HG03175 (cell line): ENCODE measurements at regions not wholly inside any gene's neighbourhood (a gene's known extent, or its start where the extent isn't known, plus 50 kb on each side); places are given as distances from the start of the nearest gene placed in this dataset.

Experiments used
- ATAC-seq: cut with Tn5 transposase; IDR thresholded peaks from one replicate; pipeline ENCODE4 v1.9.1; 2021; ENCODE audit warnings: mild to moderate bottlenecking, moderate library complexity; ENCODE audit not compliant: unreplicated experiment

GRCh38 chr13:72127031-72127430 is 260.0 kb upstream of the DACH1 start:
- ATAC-seq = no peak

GRCh38 chr13:72126424-72126823 is 259.4 kb upstream of the DACH1 start:
- no peak for ATAC-seq

DNA sequence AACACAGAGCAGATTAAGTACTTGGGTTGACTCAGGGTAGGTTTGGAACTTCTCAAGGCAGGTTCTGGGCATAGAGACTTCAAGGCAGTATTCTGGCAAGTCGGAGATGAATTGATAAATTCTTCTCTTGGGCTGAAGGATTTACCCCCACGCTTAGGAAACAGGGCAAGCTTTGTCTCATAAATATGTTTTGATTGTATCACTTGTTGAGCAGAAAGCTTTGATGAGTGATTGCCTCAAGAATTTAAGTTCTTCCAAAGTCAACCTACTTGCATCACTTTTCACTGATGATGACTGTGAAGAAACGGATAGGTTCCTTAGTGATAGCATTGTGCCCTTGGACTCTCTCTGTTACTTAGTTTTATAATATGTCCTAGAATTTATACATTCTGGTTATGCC is 258.6 kb upstream of the DACH1 start:
- no peak for ATAC-seq

DNA sequence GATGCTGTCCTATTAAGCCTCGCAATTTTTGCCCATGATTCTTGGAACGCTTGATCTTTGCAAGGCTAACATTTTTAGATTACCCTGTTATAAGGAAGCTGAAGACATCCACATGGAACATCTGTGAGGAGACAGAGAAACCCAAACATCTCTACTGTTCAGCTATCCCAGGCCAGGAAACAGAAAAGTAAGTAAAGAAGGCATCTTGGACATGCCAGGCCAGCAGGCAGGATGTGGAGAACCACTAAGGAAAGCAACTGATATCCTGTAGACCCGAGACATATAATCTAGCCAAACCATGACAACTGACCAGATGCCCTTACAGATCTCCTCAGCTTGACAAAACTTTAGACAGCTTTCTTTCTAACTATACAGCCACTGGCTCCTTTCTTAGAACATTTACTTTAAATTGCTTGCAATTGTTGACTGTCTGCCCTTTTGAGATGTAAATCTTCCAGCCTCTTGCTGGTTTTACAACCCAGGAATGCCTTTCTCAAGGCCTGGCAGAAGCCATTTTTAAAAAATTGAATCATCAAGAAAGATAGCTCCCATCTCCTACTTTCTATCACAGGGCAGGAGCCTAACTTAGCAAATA is 255.8 kb upstream of the DACH1 start:
- ATAC-seq = no peak

DNA sequence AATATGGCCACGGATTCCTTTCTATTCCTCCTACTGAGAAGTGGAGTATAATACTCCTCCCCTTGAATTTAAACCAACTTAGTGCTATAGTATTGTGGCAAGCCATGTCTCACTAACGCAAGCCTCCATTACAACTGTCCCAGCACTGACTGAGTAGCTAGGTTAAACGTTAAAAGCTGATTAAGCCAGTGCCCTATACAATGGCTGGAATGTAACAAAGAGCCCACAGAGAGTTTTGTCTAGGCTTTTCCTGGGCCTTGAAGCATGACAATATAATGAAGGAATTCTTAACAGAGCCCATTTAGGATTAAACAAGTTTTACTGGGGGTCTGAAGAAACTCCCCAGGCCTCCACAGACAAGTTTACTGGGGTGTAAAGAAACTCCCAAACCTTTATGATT is 254.5 kb upstream of the DACH1 start:
- ATAC-seq = no peak

- no peak for ATAC-seq
These were observed 253.6 kb upstream of the DACH1 start for GRCh38 chr13:72120632-72121031.

DNA sequence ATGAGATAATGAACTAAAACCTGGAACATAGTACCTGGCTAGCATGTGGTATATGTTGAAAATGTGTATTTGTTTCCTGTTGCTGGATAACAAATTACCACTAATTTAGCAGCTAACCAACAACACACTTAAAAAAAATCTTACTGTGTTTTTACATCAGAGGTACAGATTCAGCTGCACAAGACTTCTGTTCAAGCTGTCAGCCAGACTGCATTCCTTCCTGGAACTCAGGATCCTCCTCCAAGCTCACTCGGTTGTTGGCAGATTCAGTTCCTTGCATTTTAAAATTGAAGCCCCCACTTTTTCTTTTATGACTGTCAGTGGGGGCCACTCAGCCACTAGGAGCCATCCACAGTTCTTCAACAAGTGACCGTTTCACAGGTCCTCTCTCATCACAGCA is 246.9 kb upstream of the DACH1 start:
- ATAC-seq = no peak

DNA sequence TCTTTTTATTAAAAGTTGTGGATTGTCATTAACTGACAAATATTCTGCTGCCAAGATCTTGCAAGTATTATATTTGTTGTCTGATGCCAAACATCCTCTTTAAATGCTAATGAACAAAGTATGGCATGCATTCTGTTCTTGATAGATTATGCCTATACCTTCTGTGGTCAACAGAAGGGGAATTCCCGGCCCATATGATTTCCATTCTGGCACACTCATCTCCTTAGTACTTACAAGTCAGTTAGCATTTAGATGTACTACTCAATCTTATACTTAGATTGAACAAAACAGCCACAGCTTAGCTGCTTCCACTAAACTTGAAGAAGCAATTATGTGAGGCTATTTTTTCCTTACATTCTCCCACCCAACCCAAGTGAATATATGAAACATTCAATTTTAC is 246.1 kb upstream of the DACH1 start:
- ATAC-seq = no peak

DNA sequence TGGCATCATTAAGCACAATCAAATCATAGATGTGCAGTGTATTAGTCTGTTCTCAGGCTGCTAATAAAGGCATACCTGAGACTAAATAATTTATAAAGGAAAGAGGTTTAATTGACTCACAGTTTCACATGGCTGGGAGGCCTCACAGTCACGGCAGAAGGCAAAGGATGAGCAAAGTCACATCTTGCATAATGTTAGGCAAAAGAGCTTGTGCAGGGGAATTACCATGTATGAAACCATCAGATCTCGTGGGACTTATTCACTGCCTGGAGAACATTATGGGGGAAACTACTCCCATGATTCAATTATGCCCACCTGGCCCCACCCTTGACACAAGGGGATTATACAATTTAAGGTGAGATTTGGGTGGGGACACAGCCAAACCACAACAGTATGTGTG is 245.2 kb upstream of the DACH1 start:
- ATAC-seq = no peak

DNA sequence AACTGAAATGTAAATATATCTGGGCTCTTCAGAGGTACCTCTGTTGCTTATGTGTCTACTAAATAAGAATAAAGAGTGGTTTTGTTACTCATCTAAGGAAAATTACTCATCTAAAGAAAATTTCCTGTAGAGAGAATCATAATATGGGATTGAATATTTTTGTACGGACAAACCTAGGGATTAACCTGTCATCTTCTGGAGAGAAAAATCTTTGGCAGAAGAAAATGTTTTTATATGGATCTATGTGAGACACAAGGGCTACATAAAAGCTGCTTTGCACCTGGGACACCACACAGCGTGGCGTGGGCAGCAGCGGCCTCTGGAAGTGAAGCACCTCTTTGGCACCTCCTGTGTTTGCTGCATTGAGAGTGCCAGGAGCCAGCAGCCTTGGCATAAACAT is 242.9 kb upstream of the DACH1 start:
- no peak for ATAC-seq

DNA sequence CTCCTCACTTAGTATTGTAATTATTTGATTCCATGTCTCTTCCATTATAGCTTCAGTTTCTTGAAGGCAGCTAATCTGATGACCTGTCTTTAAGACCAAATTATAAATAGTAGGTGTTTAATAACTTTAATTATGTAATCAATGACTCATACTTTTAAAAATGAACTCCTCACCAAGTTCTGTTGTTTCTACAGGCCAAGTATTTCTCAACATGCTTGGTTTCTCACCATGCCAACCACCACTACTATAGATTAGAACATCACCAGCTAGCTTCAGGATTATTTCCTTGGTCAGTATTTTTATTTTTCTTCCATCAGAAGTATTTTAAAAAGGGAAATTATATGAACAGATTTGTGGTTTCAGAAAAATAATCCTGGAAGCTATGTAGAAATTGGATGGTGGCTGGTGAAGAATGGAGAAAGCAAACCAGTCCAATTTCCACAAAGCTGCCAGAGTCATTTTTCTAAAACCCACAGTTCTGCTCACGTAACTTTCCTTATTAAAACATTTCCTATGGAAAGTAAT is 237.7 kb upstream of the DACH1 start:
- ATAC-seq = no peak

DNA sequence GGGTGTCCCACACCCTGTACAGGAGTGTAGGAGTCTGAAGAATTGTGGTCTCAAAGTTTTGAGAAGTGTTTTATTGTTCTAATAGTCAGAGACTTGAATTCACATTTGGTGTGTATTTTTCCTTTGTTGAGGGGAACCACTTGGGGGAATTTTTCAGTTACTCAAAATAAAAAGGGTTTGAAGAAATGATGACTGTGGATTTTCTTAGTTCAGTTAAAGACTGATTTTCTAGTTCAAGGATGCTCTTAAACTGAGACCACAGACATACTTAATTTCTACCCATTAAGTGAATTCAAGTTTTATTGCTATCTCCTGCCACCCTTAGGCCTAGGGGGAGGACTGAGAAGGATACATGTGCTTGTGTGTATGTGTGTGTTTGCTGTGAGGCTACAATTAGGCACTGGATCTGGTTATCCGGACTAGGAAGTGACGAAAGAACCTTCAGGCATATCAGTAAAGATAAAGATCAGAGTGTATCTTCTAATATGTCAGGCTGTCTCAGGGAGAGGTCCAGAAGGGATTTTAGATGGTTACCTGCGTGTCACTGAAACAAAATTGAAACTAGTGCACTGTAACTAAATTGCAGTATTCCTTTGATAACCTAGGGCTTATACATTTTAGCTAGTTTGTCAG is 234.9 kb upstream of the DACH1 start:
- no peak for ATAC-seq

- no peak for ATAC-seq
These were observed 233.3 kb upstream of the DACH1 start for GRCh38 chr13:72100339-72100738.

- no peak for ATAC-seq
These were observed 230.6 kb upstream of the DACH1 start for GRCh38 chr13:72097568-72097967.

- ATAC-seq = no peak
These were observed 226.3 kb upstream of the DACH1 start for GRCh38 chr13:72093262-72093661.

DNA sequence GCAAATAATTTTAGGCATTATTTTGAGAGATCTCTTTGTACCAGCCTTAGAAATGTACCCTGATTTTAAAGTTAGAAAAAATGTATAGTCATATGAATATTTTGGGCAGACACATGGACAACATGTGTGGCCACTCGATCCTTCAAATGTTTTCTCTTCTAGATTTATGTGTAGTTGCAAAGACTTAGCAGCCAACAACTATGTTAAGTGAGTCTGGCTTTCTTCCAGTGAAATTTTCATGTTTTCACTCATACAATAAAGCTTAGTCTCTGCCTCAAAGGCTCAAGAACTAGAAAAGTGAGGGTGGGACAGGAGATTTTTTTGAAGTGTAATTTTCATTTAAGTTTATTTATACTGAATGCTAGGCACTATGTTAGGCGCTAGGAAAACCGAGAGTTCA is 207.7 kb upstream of the DACH1 start:
- ATAC-seq = no peak

DNA sequence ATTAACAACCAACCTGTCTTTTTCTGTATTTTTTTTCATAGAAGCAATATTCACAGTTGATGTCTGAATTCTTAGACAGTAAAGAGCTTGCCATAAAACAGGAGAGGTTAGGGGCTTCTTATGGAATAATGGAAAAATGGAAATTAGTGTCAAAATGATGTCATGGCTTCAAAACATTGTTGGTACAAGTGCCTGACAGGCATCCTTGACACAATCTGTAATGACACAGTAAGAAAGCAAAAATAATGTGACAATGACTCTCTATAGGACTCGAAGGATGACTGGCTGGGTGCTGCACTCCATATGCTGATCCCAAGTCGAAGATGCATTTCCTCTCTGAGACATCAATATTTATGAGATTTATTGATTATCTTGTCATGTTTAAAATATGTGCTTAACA is 205.3 kb upstream of the DACH1 start:
- no peak for ATAC-seq

DNA sequence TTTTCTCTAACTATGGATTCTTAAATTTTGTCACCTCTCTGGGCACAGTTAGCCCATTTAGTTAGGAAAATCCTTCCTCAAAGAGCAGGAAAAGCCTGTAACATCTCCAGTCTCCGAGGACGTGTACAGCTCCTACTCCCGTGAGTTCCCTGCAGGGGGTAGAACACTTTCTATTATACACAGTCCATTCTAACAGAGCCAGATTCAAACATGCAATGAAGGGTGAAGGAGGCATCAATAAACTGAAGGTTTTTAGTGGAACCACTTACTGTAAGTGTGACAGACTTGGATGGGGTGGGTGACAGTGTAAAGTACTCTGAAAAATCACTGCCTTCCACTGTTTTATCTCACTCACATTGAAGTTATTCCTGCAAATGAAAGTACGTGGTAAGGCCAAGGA is 204.7 kb upstream of the DACH1 start:
- no peak for ATAC-seq

DNA sequence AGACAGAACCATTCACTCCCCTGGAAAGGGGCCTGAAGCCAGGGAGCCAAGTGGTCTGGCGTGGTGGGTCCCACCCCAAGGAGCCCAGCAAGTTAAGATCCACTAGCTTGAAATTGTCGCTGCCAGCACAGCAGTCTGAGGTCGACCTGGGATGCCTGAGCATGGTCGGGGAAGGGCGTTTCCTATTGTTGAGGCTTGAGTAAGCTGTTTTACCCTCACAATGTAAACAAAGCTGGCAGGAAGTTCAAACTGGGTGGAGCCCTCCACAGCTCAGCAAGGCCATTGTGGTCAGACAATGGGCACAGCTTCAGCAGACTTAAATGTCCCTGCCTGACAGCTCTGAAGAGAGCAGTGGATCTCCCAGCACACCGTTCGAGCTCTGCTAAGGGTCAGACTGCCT is 195.6 kb upstream of the DACH1 start:
- ATAC-seq = no peak

DNA sequence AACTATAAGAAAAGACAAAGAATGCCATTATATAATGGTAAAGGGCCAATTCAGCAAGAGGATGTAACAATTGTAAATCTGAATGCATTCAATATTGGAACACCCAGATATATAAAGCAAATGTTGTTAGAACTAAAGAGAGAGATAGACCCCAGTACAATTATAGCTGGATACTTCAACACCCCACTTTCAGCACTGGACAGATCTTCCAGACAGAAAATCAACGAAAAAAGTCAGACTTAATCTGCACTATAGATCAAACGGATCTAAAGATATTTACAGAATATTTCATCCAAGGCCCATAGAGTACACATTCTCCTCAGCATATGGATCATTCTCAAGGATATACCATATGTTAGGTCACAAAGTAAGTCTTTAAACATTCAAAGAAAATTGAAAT is 194.6 kb upstream of the DACH1 start:
- no peak for ATAC-seq

- ATAC-seq = no peak
These were observed 183.2 kb upstream of the DACH1 start for GRCh38 chr13:72050251-72050650.

DNA sequence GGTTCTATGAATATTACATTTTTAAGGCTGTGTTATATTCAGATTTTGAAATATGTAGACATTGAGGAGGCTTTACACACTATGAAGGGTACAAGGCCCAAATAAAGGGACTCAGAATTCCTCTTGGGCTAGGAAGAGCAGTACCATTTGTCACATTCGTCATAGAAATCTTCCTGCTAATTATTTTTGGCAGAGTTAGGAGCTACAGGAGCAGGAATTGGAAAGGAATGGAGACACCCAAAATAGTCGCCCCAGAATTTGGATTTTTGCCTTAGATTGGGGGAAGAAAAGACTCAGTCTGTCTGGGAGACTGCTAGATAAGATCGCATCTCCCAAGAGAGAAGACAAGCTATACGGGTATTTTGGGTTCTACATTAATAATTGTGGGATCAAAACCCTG is 176.4 kb upstream of the DACH1 start:
- no peak for ATAC-seq

- no peak for ATAC-seq
These were observed 174.2 kb upstream of the DACH1 start for GRCh38 chr13:72041165-72041564.
